ENCODE measurements at regions not wholly inside any gene's neighbourhood (a gene's known extent, or its start where the extent isn't known, plus 50 kb on each side); places are given as distances from the start of the nearest gene placed in this dataset.

DNA sequence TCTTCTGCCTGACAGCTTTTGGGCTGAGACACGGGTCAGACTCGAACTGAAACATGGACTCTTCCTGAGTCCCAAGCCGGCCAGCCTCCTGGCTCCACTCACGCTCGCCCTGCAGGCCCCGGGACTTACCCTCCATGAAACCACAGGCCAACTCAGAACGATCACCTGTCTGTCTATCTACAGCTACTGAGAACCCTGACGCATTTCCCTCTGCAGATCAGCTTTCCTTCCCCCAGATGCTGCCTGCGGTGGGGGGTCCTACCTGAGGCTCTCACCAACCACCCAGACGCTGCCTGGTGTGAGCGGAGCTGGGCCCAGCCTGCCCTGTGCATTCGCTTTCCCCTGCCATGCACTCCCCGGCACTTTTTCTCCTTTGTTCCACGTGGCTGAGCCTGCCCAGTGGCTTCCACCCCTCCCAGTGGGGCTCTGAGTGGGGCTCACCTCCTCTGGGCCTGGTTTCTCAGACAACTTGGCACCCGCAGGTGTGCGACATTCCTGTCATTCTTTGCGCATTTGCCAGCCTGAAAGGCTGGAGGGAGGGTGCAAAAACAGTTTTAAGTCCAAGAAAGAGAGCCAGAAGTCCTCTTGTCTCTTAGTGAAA is 60.2 kb downstream of the PLXNA1 start:
- H4K20me1 ChIP-seq (ENCODE audit: insufficient read depth, low read length): no peaks in the 10 kb centered on the region
- no peak overlapping the region for H2AFZ ChIP-seq (ENCODE audit: low read length)
- ATAC-seq (no peak), FAIRE-seq (no peak), DNase-seq (ENCODE audit: low spot score) (no peak)
- in situ Hi-C loops (cut with HindIII; ENCODE audit: extremely low pct_ligation_motif_present, low pct_unique_long_range_greater_than_20kb): no loop called here
- TF ChIP-seq MED8 (CRISPR knock-in tag; IDR thresholded peaks at IDR 0.05; ENCODE audit: insufficient replicate concordance) (no peak), ZNF776 (CRISPR knock-in tag; IDR thresholded peaks at IDR 0.05) (no peak), SMYD3 (CRISPR knock-in tag; IDR thresholded peaks at IDR 0.05) (no peak), TFDP1 (CRISPR knock-in tag; IDR thresholded peaks at IDR 0.05; ENCODE audit: borderline replicate concordance) (no peak), MAFK (conservative IDR thresholded peaks at IDR 0.05 in 1 of 2, IDR thresholded peaks at IDR 0.05 in 1 of 2; ENCODE audit: low read length in 2 of 2) (no peak), SMARCE1 (IDR thresholded peaks at IDR 0.05; ENCODE audit: borderline replicate concordance) (no peak), GATA4 (IDR thresholded peaks at IDR 0.05; ENCODE audit: borderline replicate concordance, low read depth) (no peak)
- TF ChIP-seq, protein P1, sequence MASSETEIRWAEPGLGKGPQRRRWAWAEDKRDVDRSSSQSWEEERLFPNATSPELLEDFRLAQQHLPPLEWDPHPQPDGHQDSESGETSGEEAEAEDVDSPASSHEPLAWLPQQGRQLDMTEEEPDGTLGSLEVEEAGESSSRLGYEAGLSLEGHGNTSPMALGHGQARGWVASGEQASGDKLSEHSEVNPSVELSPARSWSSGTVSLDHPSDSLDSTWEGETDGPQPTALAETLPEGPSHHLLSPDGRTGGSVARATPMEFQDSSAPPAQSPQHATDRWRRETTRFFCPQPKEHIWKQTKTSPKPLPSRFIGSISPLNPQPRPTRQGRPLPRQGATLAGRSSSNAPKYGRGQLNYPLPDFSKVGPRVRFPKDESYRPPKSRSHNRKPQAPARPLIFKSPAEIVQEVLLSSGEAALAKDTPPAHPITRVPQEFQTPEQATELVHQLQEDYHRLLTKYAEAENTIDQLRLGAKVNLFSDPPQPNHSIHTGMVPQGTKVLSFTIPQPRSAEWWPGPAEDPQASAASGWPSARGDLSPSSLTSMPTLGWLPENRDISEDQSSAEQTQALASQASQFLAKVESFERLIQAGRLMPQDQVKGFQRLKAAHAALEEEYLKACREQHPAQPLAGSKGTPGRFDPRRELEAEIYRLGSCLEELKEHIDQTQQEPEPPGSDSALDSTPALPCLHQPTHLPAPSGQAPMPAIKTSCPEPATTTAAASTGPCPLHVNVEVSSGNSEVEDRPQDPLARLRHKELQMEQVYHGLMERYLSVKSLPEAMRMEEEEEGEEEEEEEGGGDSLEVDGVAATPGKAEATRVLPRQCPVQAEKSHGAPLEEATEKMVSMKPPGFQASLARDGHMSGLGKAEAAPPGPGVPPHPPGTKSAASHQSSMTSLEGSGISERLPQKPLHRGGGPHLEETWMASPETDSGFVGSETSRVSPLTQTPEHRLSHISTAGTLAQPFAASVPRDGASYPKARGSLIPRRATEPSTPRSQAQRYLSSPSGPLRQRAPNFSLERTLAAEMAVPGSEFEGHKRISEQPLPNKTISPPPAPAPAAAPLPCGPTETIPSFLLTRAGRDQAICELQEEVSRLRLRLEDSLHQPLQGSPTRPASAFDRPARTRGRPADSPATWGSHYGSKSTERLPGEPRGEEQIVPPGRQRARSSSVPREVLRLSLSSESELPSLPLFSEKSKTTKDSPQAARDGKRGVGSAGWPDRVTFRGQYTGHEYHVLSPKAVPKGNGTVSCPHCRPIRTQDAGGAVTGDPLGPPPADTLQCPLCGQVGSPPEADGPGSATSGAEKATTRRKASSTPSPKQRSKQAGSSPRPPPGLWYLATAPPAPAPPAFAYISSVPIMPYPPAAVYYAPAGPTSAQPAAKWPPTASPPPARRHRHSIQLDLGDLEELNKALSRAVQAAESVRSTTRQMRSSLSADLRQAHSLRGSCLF (CRISPR knock-in tag; IDR thresholded peaks at IDR 0.05; ENCODE audit: borderline replicate concordance): no peak
- peaks cover 12 to 29% of the 10 kb centered on the region in 2 experiments for H3K27me3 ChIP-seq (ENCODE audit: control insufficient read depth in 1 of 2, insufficient read depth in 2 of 2, low read length in 2 of 2)
- no peaks in the 10 kb centered on the region for H3K9me3 ChIP-seq (ENCODE audit: low read length)
- 47% methylated on average over 13 of the region's 17 CpGs for WGBS (ENCODE audit: low lambda C conversion rate)
- CTCF ChIA-PET (ENCODE audit: low intra/inter-chr PET ratio, low total read pairs): no interaction called here
- no peaks in the 10 kb centered on the region for H3K36me3 ChIP-seq (replicated peaks in 1 of 2; ENCODE audit: control insufficient read depth in 1 of 2, insufficient read depth in 2 of 2, low read length in 2 of 2)
- POLR2A ChIA-PET: no interaction called here
- intact Hi-C loops (cut with micrococcal nuclease; ENCODE audit: unreplicated experiment): loop anchor here (5.0 kb wide), 1 partner anchor 414 kb away; no protein-coding TSS in a partner anchor
- H3K4me1 ChIP-seq (ENCODE audit: insufficient read depth, low read length): no peaks in the 10 kb centered on the region
- no peak overlapping the region for H3K27ac ChIP-seq (ENCODE audit: extremely low read length, insufficient read depth, low read length)
- H3K9ac ChIP-seq (ENCODE audit: insufficient read depth, low read depth, low read length): no peak overlapping the region
- no TSS peak for BruUV-seq (replicated peaks)
- no peak overlapping the region for H3K4me3 ChIP-seq (replicated peaks in 1 of 3; ENCODE audit: insufficient read depth in 1 of 3, low read depth in 2 of 3, low read length in 3 of 3)
- no peaks in the 10 kb centered on the region for H3K79me2 ChIP-seq (ENCODE audit: insufficient read depth, low read length)
- H3K4me2 ChIP-seq (ENCODE audit: low read depth, low read length): no peak overlapping the region
